ENCODE measurements at regions not wholly inside any gene's neighbourhood (a gene's known extent, or its start where the extent isn't known, plus 50 kb on each side); places are given as distances from the start of the nearest gene placed in this dataset.

- no peak for TF ChIP-seq CTCF (IDR thresholded peaks at IDR 0.05; ENCODE audit: poor library complexity, severe bottlenecking)
- no peak for TF ChIP-seq RAD21 (conservative IDR thresholded peaks at IDR 0.05)
- TF ChIP-seq TAF1 (IDR thresholded peaks at IDR 0.05; ENCODE audit: low read depth): no peak
- no peak for TF ChIP-seq EZH2 (IDR thresholded peaks at IDR 0.05; ENCODE audit: borderline replicate concordance, insufficient read depth, low read length, poor library complexity, severe bottlenecking)
- no peak for TF ChIP-seq EP300 (conservative IDR thresholded peaks at IDR 0.05; ENCODE audit: poor library complexity, severe bottlenecking)
Measured at GRCh38 chr3:88267441-88267840, 117.7 kb downstream of the C3orf38 start.

Data from neural cell (in vitro differentiated cells).